Effector memory CD8-positive, alpha-beta T cell (primary cell): ENCODE measurements at regions not wholly inside any gene's neighbourhood (a gene's known extent, or its start where the extent isn't known, plus 50 kb on each side); places are given as distances from the start of the nearest gene placed in this dataset.

Experiments
- ATAC-seq: fragments of 150-1000 bp; cut with Tn5 transposase; replicated peaks from 2 replicates; pipeline ENCODE4 v1.10.0; 2021; ENCODE audit warnings: mild to moderate bottlenecking, moderate library complexity
- DNase-seq, 3 experiments: peaks; one replicate each; pipeline ENCODE4 v3.0.0; 2021
- H3K27ac Mint-ChIP-seq, 2 donors: one replicate each; pipeline ENCODE4 v1.8.0; 2022; ENCODE audit warnings: mild to moderate bottlenecking in 2 of 2, mixed read lengths in 2 of 2, moderate library complexity in 2 of 2
- H3K27me3 Mint-ChIP-seq, 2 donors: one replicate each; pipeline ENCODE4 v1.8.0; 2022; ENCODE audit warnings: mixed read lengths in 2 of 2
- H3K36me3 Mint-ChIP-seq: one replicate; pipeline ENCODE4 v1.8.0; 2022; ENCODE audit warnings: mild to moderate bottlenecking, moderate library complexity, mixed read lengths; ENCODE audit not compliant: insufficient read depth
- H3K4me1 Mint-ChIP-seq, 2 donors: one replicate each; pipeline ENCODE4 v1.8.0; 2022; ENCODE audit warnings: low read depth in 2 of 2, mixed read lengths in 2 of 2
- H3K4me3 Mint-ChIP-seq, 2 donors: one replicate each; pipeline ENCODE4 v1.8.0; 2022; ENCODE audit warnings: mild to moderate bottlenecking in 2 of 2, mixed read lengths in 2 of 2, moderate library complexity in 2 of 2
- H3K9me3 Mint-ChIP-seq, 2 donors: one replicate each; pipeline ENCODE4 v1.8.0; 2022; ENCODE audit warnings: mixed read lengths in 2 of 2

- ATAC-seq (no peak), DNase-seq (no peak)
- no peaks in the 10 kb centered on the region for H3K9me3 Mint-ChIP-seq
- peaks cover 35 to 51% of the 10 kb centered on the region in 2 donors for H3K27me3 Mint-ChIP-seq
- H3K36me3 Mint-ChIP-seq = no peaks in the 10 kb centered on the region
- H3K4me3 Mint-ChIP-seq = no peak overlapping the region
- H3K4me1 Mint-ChIP-seq = no peaks in the 10 kb centered on the region
- no peak overlapping the region for H3K27ac Mint-ChIP-seq
Measured at GRCh38 chr9:88198341-88198807, 60.1 kb upstream of the SPATA31C2 start.

- ATAC-seq (no peak), DNase-seq (no peak)
- Mint-ChIP-seq H3K4me3 (no peak overlapping the region), H3K9me3 (no peaks in the 10 kb centered on the region), H3K4me1 (no peaks in the 10 kb centered on the region), H3K27me3 (peaks cover 40 to 56% of the 10 kb centered on the region in 2 donors), H3K27ac (no peak overlapping the region), H3K36me3 (no peaks in the 10 kb centered on the region)
Measured at GRCh38 chr9:88197781-88198340, 59.6 kb upstream of the SPATA31C2 start.

DNA sequence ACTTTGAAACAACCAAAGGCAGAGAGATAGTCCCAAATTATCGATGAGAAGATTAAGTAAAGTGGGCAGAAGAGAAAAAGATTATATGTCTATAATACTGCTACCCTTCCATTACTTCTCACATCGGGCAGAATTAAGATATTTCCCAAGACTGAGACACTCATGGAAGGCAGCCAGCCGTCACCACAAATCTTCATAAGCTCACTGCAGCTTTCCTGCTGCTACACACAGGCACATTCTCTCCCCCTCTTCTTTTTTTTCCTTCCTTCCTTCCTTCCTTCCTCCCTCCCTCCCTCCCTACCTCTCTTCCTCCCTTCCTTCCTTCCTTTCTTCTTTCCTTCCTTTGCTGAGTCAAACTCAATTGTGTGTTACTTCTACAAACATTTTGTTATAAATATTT is 58.7 kb upstream of the SPATA31C2 start:
- Mint-ChIP-seq H3K27me3 (peaks cover 47 to 64% of the 10 kb centered on the region in 2 donors), H3K4me3 (no peak overlapping the region), H3K36me3 (no peaks in the 10 kb centered on the region), H3K9me3 (no peaks in the 10 kb centered on the region), H3K4me1 (no peaks in the 10 kb centered on the region), H3K27ac (no peak overlapping the region)
- no peak for ATAC-seq
- no peak for DNase-seq

DNA sequence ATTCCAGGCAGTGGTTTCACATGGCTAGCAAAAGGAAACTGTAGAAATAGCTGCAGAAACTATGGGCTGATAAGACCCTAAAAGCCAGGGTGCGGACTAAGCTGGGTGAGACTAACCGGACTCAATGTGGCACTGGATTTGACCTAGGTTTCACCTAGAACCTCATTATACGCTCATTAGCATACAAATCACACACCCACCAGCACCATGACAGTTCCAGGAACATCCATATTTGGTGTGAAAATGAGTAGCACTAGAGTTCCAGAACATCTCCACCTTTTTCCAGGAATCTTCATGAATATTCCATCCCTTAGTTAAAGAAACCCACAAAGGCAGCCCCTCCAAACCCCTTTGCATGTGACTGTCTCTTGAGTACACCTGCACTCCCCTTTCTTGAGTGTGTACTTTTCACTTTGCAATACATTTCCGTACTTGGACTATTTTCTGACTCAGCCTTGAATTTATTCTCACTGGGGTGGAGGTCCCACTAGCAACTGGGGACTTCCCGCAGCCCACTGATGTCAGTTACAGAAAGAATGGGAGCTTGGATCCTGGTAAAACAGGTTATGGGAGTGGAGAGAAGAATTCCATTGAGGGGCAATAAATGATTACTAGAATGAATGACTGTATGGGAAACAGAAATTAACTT is 58.0 kb upstream of the SPATA31C2 start:
- H3K4me3 Mint-ChIP-seq = no peak overlapping the region
- H3K9me3 Mint-ChIP-seq = no peaks in the 10 kb centered on the region
- H3K36me3 Mint-ChIP-seq = no peaks in the 10 kb centered on the region
- no peak for DNase-seq
- H3K27ac Mint-ChIP-seq = no peak overlapping the region
- H3K27me3 Mint-ChIP-seq = peaks cover 47 to 65% of the 10 kb centered on the region in 2 donors
- ATAC-seq = no peak
- no peaks in the 10 kb centered on the region for H3K4me1 Mint-ChIP-seq

DNA sequence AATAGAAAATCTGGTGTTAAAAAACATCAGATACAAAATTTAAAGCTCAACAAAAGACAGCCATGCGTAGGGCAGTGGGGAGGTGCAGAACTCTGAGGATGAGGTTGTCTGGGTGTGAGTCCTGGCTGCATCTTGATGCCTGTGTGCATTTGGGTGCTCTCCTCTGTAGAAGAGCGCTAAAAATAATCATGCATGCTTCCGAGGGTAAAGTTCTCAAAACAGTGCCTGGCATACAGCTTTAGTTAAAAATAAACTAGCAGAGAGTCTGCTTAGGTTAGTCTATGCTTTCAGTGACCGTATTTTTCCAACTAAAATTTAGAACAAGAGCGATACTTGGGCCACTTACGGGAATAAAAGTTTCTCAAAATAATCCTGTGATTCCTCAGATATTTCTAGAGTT is 55.5 kb upstream of the SPATA31C2 start:
- no peaks in the 10 kb centered on the region for H3K36me3 Mint-ChIP-seq
- H3K27me3 Mint-ChIP-seq = peaks cover 60 to 78% of the 10 kb centered on the region in 2 donors
- no peak for DNase-seq
- ATAC-seq = no peak
- H3K4me3 Mint-ChIP-seq = no peak overlapping the region
- peaks cover 0 to 3% of the 10 kb centered on the region in 2 donors for H3K9me3 Mint-ChIP-seq
- no peak overlapping the region for H3K27ac Mint-ChIP-seq
- no peaks in the 10 kb centered on the region for H3K4me1 Mint-ChIP-seq

- DNase-seq (no peak), ATAC-seq (no peak)
- H3K27ac Mint-ChIP-seq = no peak overlapping the region
- no peaks in the 10 kb centered on the region for H3K4me1 Mint-ChIP-seq
- no peaks in the 10 kb centered on the region for H3K36me3 Mint-ChIP-seq
- peaks cover 0 to 3% of the 10 kb centered on the region in 2 donors for H3K9me3 Mint-ChIP-seq
- peaks cover 53 to 72% of the 10 kb centered on the region in 2 donors for H3K27me3 Mint-ChIP-seq
- H3K4me3 Mint-ChIP-seq = no peak overlapping the region
Measured at GRCh38 chr9:88191456-88191855, 53.2 kb upstream of the SPATA31C2 start.

DNA sequence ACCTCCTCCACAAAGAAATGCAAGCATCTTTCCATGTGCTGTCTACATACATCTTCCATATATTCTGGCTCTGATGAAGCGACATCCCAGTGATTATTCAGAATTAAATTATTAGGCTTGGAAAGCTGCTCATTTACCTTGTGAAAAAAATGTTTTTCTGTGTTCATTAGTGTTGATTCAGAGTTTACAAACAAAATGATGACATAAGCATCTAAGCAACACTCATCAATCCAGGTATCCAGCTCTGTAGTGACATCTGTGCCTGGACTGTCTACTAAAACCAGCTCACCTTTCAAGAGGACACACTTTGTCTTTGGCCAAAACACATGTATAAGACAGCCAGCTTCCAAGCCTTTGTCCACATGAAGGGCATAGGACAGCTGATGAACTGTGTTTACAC is 51.1 kb upstream of the SPATA31C2 start:
- Mint-ChIP-seq H3K4me3 (no peak overlapping the region), H3K4me1 (no peaks in the 10 kb centered on the region), H3K27me3 (peaks cover 68 to 79% of the 10 kb centered on the region in 2 donors), H3K36me3 (no peaks in the 10 kb centered on the region), H3K9me3 (peaks cover 0 to 3% of the 10 kb centered on the region in 2 donors), H3K27ac (no peak overlapping the region)
- ATAC-seq (no peak), DNase-seq (no peak)
